ENCODE measurements at regions not wholly inside any gene's neighbourhood (a gene's known extent, or its start where the extent isn't known, plus 50 kb on each side); places are given as distances from the start of the nearest gene placed in this dataset.

DNA sequence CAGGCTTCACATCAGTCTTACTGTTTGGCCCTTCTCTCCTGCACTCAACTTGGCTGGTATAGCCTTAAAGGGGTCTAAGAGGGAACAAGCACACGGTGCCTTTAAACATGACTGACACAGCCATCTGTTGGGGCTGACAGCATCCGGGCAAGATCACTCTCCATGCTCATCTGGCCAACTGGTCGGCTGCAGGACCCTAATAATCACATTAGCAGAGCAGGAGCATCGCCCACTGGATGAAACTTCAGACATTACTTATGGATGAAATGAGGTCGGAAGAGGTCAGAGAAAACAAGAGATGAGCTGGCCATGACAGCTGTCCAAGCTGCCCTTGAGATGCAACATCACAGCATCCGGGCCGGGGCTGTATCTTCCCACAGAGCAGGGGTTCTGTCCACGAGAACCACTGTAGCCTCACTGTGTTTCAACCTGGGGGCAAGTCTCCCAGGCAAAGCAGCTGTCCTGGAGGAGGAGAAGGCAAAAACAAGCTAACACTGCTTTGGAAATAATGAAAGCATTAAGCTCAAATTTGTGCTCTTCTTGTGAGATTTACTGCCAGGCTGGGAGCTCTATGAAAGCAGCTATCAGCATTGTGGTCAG is 94.4 kb upstream of the TTC29 start:
- no peak for DNase-seq
- no peak overlapping the region for H3K4me3 Mint-ChIP-seq
- intact Hi-C loops (cut with micrococcal nuclease): no loop called here
- H3K4me1 Mint-ChIP-seq: no peaks in the 10 kb centered on the region
- H3K36me3 Mint-ChIP-seq (ENCODE audit: low read depth): no peaks in the 10 kb centered on the region
- H3K27me3 Mint-ChIP-seq: peaks cover 10% of the 10 kb centered on the region
- H3K27ac Mint-ChIP-seq: no peak overlapping the region
- no peaks in the 10 kb centered on the region for H3K9me3 Mint-ChIP-seq

DNA sequence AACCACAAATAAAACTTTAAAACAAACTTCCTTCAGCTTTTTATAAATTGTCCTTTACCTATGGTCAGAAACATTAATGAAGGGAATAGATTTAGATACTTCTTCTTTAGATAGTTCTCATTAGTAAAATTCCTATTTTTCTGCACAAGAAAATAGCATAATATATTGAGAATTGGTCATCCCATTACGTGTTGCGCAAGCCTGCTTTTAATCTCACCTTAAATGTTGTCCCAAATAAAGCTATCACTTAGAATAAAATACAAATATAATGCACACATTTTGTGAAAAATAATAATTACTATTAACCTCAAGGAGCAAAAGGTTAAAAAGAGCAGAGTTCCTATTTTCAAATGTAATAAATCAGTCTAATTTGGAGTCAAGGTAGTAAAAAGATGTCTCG is 95.2 kb upstream of the TTC29 start:
- Mint-ChIP-seq H3K9me3 (no peaks in the 10 kb centered on the region), H3K4me3 (no peak overlapping the region), H3K27ac (no peak overlapping the region), H3K27me3 (peaks cover 10% of the 10 kb centered on the region), H3K36me3 (ENCODE audit: low read depth) (no peaks in the 10 kb centered on the region), H3K4me1 (no peaks in the 10 kb centered on the region)
- intact Hi-C loops (cut with micrococcal nuclease): no loop called here
- DNase-seq: no peak

DNA sequence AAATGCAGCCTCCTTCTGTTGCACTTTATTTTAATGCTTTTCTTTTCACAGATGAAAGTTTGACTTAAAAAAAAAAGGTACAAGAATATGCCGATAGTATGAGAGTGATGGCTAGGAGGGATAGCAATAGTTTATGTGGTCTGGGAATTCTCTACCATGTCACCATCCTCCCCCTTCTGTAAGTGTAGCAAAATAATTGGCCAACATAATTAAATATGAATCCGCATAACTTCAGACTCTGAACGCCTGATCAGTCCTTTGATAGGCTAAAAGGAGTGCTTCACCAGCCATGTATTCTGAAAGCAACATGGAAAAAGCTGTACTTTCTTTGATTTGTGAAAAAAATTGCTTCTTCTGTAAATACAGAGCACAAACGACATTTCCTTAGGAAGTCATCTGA is 95.7 kb upstream of the TTC29 start:
- H3K27me3 Mint-ChIP-seq: peaks cover 13% of the 10 kb centered on the region
- no peaks in the 10 kb centered on the region for H3K4me1 Mint-ChIP-seq
- intact Hi-C loops (cut with micrococcal nuclease): no loop called here
- no peaks in the 10 kb centered on the region for H3K9me3 Mint-ChIP-seq
- no peak overlapping the region for H3K27ac Mint-ChIP-seq
- H3K36me3 Mint-ChIP-seq (ENCODE audit: low read depth): no peaks in the 10 kb centered on the region
- H3K4me3 Mint-ChIP-seq: no peak overlapping the region
- no peak for DNase-seq

DNA sequence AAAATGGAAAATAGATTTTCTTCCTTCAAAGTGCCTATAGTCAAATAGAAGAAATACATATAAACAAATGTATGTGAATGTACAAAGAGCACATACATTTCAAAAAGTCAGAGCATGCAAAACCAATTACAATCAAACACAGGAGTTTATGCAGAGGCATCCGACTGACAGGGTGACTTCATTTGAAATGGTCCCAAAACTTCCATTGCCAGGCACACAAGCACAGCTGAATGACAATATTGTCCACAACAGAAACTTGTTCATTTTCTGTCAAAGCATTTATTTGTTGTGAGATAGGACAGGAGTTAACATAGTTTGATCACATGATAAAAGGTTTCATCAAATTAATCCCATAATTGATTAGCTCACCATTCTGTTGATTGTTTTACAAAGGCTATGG is 96.4 kb upstream of the TTC29 start:
- intact Hi-C loops (cut with micrococcal nuclease): no loop called here
- peaks cover 17% of the 10 kb centered on the region for H3K27me3 Mint-ChIP-seq
- no peak overlapping the region for H3K27ac Mint-ChIP-seq
- no peaks in the 10 kb centered on the region for H3K36me3 Mint-ChIP-seq (ENCODE audit: low read depth)
- no peak for DNase-seq
- H3K4me1 Mint-ChIP-seq: no peaks in the 10 kb centered on the region
- no peak overlapping the region for H3K4me3 Mint-ChIP-seq
- H3K9me3 Mint-ChIP-seq: no peaks in the 10 kb centered on the region

GRCh38 chr4:147044241-147044640 is 98.6 kb upstream of the TTC29 start:
- Mint-ChIP-seq H3K36me3 (ENCODE audit: low read depth) (no peaks in the 10 kb centered on the region), H3K9me3 (no peaks in the 10 kb centered on the region), H3K4me1 (no peaks in the 10 kb centered on the region), H3K27ac (no peak overlapping the region), H3K27me3 (peaks cover 15% of the 10 kb centered on the region), H3K4me3 (no peak overlapping the region)
- DNase-seq: no peak
- intact Hi-C loops (cut with micrococcal nuclease): no loop called here

- Mint-ChIP-seq H3K36me3 (ENCODE audit: low read depth) (no peaks in the 10 kb centered on the region), H3K4me1 (no peaks in the 10 kb centered on the region), H3K9me3 (no peaks in the 10 kb centered on the region), H3K27me3 (peaks cover 14% of the 10 kb centered on the region), H3K4me3 (no peak overlapping the region), H3K27ac (no peak overlapping the region)
- DNase-seq: no peak
- intact Hi-C loops (cut with micrococcal nuclease): no loop called here
These were observed 104.3 kb upstream of the TTC29 start for GRCh38 chr4:147049946-147050345.

GRCh38 chr4:147050356-147050765 is 104.7 kb upstream of the TTC29 start:
- no peak overlapping the region for H3K27ac Mint-ChIP-seq
- no peaks in the 10 kb centered on the region for H3K36me3 Mint-ChIP-seq (ENCODE audit: low read depth)
- no peak for DNase-seq
- H3K9me3 Mint-ChIP-seq: no peaks in the 10 kb centered on the region
- H3K27me3 Mint-ChIP-seq: peaks cover 14% of the 10 kb centered on the region
- H3K4me3 Mint-ChIP-seq: no peak overlapping the region
- H3K4me1 Mint-ChIP-seq: peaks cover 2% of the 10 kb centered on the region
- intact Hi-C loops (cut with micrococcal nuclease): no loop called here

DNA sequence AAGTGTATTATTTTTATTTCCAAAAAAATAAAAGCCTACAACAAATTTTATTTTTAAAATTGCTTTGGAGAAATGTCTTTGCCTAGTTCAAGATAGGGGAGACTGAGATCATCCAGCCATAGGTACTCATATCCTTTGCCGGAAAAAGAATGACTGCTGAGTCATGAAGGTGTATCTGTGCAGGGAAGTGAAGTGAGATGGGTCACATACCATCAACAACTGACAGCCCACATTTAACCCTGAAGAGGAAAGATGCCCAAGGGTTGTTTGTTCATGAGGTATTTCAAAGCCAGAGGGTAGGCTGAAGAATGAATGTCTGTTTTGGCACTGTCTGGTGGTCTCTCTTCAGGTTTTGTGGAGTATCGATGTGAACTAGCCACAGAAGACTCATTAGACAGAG is 106.7 kb upstream of the TTC29 start:
- Mint-ChIP-seq H3K4me3 (no peak overlapping the region), H3K27ac (no peak overlapping the region), H3K4me1 (peaks cover 5% of the 10 kb centered on the region), H3K9me3 (peaks cover 5% of the 10 kb centered on the region), H3K36me3 (ENCODE audit: low read depth) (no peaks in the 10 kb centered on the region), H3K27me3 (peaks cover 9% of the 10 kb centered on the region)
- intact Hi-C loops (cut with micrococcal nuclease): no loop called here
- DNase-seq: peak; percentile 32

- Mint-ChIP-seq H3K27ac (no peak overlapping the region), H3K36me3 (ENCODE audit: low read depth) (no peaks in the 10 kb centered on the region), H3K27me3 (peaks cover 9% of the 10 kb centered on the region), H3K4me1 (peaks cover 7% of the 10 kb centered on the region), H3K4me3 (no peak overlapping the region), H3K9me3 (peaks cover 5% of the 10 kb centered on the region)
- no peak for DNase-seq
- intact Hi-C loops (cut with micrococcal nuclease): no loop called here
These were observed 108.7 kb upstream of the TTC29 start for GRCh38 chr4:147054228-147054872.

GRCh38 chr4:147056940-147057610 is 111.4 kb upstream of the TTC29 start:
- intact Hi-C loops (cut with micrococcal nuclease): no loop called here
- H3K9me3 Mint-ChIP-seq: peaks cover 5% of the 10 kb centered on the region
- H3K27ac Mint-ChIP-seq: peak overlapping the region; percentile 64
- H3K4me1 Mint-ChIP-seq: peaks cover 7% of the 10 kb centered on the region
- no peaks in the 10 kb centered on the region for H3K36me3 Mint-ChIP-seq (ENCODE audit: low read depth)
- no peak for DNase-seq
- peak overlapping the region; percentile 71 for H3K4me3 Mint-ChIP-seq
- H3K27me3 Mint-ChIP-seq: peaks cover 4% of the 10 kb centered on the region

- peaks cover 7% of the 10 kb centered on the region for H3K4me1 Mint-ChIP-seq
- H3K36me3 Mint-ChIP-seq (ENCODE audit: low read depth): no peaks in the 10 kb centered on the region
- no peak for DNase-seq
- peak overlapping the region; percentile 71 for H3K4me3 Mint-ChIP-seq
- H3K9me3 Mint-ChIP-seq: peaks cover 5% of the 10 kb centered on the region
- H3K27ac Mint-ChIP-seq: peak overlapping the region; percentile 64
- peaks cover 3% of the 10 kb centered on the region for H3K27me3 Mint-ChIP-seq
- intact Hi-C loops (cut with micrococcal nuclease): no loop called here
These were observed 112.0 kb upstream of the TTC29 start for GRCh38 chr4:147057611-147058190.

DNA sequence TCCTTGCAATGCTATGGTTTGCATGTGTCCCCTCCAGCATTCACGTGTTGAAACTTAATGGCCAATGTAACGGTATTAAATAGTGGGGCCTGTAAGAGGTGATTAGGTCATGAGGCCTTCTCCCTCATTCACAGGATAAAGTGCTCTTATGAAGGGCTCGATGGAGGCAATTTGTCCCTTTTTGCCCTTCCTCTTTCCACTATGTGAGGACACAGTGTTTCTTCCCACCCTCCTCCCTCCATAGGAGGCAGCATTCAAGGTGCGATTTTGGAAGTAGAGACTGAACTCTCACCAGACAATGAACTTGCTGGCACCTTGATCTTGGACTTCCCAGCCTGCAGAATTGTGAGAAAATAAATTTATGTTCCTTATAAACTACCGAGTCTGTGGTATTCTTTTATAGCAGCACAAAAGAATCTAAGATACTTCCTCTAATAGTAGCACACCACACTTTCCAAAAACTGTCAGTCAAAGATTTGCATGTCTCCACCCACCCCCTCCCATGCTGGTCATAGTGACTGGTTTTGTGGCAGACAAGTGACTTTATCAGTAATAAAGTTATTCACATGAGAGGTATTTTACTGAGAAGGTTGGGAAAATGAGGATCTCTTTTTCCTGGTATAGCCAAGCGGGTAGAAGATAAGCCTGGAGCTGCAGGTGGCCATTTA is 113.5 kb upstream of the TTC29 start:
- peaks cover 5% of the 10 kb centered on the region for H3K9me3 Mint-ChIP-seq
- H3K27me3 Mint-ChIP-seq: peaks cover 3% of the 10 kb centered on the region
- no peak overlapping the region for H3K27ac Mint-ChIP-seq
- H3K4me3 Mint-ChIP-seq: no peak overlapping the region
- intact Hi-C loops (cut with micrococcal nuclease): no loop called here
- no peaks in the 10 kb centered on the region for H3K36me3 Mint-ChIP-seq (ENCODE audit: low read depth)
- peak; percentile 29 for DNase-seq
- H3K4me1 Mint-ChIP-seq: peaks cover 7% of the 10 kb centered on the region

DNA sequence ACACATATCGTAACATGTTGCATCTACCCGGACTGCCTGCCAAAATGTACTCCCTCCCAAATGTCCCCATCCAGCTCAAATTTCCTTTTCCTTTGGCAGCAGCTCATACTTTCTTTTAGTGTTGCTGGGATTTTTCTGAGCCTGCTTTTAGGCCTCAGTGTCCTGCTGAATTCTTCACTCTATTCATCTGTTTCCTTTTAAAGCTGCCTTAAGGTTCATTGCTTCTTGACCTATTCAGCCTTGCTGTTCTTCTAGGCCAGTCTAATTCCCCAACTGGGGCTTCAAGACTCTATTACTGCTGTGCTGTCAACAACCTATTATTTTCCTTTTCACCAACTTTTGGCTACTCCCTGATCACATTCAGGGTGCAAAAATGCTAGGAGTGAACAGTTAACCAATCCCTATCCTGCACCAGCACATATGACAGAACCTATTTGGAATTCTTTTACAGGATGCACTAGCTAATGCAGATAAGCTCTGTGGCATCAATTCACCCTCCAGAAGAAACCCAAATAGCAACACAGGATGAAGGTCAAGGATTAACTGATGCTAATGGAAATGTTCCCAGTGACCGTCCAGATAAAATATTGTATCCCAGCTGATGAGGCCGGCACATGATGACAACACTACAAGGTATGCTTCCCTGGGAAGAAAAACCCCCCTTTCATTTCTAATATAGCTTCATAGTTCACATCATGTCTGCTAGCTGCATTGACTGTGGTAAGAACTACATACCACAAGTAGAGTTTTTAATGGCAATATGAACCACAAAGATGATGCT is 114.7 kb upstream of the TTC29 start:
- peaks cover 5% of the 10 kb centered on the region for H3K9me3 Mint-ChIP-seq
- no peak overlapping the region for H3K27ac Mint-ChIP-seq
- intact Hi-C loops (cut with micrococcal nuclease): no loop called here
- H3K4me3 Mint-ChIP-seq: no peak overlapping the region
- no peaks in the 10 kb centered on the region for H3K36me3 Mint-ChIP-seq (ENCODE audit: low read depth)
- H3K4me1 Mint-ChIP-seq: peaks cover 5% of the 10 kb centered on the region
- no peak for DNase-seq
- H3K27me3 Mint-ChIP-seq: peaks cover 3% of the 10 kb centered on the region
